HG03066 (cell line): ENCODE measurements at regions not wholly inside any gene's neighbourhood (a gene's known extent, or its start where the extent isn't known, plus 50 kb on each side); places are given as distances from the start of the nearest gene placed in this dataset.

ENCODE experiments used
- ATAC-seq: cut with Tn5 transposase; IDR thresholded peaks from one replicate; pipeline ENCODE4 v1.9.1; 2021; ENCODE audit warnings: low read depth; ENCODE audit not compliant: unreplicated experiment

- ATAC-seq = no peak
Measured at GRCh38 chr1:87938631-87939030, 610.0 kb downstream of the LMO4 start.

DNA sequence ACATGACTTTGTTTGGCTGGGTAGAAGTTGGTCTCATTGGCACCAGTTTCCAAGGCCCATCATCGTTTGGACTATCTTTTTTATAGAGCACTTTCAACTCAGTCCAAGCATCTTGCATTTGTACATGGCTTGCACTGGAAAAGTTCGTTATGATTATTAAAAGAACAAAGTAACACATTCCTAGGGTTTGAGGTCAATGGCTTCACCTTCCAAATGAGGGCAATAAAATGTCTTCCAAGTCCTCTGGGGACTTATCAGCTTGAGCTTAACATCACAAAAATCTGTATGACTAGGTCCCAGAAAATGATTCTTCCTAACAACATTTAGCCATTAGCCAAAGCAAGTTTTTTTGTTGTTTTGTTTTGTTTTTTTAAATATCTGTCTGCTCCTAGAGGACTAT is 610.8 kb downstream of the LMO4 start:
- ATAC-seq = no peak

GRCh38 chr1:87940421-87940820 is 611.7 kb downstream of the LMO4 start:
- ATAC-seq = no peak

DNA sequence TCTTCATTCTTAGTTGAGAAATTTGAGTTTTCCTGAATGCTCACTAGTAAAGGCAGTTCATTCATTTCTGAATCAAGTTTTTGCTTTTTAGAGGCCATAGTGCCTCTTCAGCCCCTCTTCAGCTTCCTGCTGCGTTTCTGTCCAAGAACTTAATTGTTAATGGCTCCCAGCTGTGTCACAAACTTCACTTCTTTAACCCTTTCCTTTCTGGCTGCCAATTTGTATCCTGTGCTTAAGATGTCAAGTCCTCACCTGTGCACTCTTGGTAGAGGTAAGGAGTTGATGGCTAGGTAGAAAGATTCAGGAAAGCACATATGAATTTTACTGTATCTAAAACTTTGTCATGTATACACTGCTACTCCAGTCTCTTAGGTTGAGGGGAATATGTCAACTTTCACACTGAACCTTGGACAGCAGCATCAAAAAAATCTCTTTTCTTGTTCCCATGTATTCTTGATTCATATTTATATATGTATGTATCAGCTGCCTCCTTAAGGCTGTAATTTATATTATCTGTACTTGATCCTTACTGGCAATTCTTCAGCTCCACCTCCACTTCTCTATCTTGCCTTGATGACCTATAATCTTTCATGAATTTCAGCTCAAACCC is 612.8 kb downstream of the LMO4 start:
- no peak for ATAC-seq

DNA sequence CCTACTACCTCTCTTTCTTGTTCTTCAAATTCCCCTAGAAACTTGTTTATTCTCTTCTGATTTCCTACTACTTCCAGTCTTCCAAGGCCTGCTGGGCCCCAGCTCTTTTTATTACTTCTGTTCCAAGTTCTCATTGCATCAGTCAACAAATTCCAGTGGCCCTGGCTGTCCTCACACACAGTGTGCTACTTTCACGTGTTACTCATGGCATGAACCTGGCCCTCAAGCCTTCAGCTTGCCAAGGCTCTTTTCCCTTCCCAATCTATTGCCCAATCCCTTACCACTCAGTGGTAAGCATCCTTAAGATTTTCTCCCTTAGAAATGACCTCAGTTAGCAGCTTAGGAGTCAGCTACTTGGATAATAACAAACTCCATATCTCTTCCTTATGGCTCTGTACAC is 613.5 kb downstream of the LMO4 start:
- ATAC-seq = no peak

DNA sequence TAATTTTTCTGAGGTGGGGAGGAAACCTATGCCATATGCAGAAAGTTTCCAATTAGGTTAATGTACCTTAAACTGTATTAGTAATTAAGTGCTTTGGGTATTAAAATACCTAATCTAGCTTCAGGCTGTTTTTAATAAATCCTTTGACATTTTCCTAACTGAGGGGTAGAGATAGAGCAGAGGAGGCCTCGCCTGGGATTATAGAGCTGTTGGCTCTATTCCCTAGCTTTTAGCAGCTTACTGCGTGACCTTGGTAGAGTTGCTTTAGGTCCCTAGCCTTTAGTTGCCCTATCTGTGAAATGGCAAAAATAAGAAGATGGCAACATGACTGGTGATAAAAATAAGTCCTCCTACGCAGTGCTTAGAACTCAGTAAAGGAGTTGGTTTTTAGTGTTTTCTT is 621.0 kb downstream of the LMO4 start:
- ATAC-seq = no peak

DNA sequence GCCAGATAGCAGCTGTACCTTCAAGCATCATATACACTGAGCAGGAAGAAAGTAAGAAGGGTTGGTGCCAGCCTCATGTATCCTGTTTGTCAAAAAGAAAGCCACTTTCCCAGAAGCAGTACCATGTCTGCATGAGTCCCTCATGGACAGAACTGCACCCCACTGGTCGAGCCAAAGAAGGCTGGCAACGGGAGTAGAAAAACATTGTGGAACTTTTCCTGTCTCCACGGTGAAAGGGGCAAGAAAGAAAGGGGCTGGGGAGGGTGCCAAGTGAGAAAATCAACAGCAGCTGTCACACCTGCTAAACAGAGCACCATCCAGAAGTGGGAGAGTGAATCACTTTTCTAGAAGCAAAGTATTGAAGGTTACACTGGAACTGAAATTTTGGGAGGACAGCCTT is 621.7 kb downstream of the LMO4 start:
- no peak for ATAC-seq

DNA sequence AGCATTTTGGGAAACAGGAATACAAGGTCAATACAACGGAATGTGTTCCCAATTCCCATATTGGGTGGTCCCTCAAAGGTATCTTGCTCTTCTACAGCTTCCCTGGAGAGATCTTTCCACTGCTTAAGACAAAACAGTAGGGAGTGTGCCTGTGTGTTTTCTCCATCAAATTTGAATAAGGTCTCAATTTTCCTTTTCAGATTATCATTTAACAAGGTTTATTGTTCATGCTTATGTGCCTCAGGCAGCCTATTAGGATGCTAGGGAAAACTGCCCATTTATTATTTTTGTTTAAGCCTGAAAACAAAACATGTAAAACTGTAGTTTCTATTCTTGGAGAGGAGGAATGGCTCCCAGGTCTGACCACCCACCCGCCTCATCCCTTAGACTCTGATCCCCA is 622.7 kb downstream of the LMO4 start:
- ATAC-seq = no peak

GRCh38 chr1:87951852-87952251 is 623.2 kb downstream of the LMO4 start:
- ATAC-seq = no peak

GRCh38 chr1:87953121-87953520 is 624.4 kb downstream of the LMO4 start:
- ATAC-seq = no peak

DNA sequence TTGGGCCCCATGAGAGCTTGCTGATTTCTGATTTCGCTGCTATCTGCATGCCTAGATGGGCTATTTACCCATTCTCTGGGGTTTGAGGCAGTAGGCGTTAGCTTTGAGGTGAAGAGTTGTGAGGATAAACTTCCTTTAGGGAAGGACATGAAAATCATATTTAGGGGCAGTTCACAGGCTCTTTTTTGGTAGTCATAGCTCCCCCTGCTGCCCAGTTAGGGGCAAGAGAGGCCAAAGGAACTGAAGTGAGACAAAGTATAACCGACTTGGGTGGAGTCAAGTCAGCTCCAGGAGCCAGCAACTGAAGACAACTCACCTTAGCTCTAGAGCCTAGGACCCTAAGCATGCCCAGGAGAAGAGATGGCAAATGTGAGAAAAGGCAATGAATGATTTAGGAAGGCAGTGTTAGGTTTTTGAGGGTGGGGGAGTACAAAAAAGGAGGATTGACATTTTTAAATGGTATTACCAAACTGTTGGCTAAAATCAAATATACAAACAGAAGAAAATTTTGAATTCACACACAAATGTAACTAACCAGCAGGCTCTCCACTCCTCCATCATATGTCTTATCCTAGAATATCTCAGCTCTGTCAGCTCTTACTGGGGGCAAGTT is 625.2 kb downstream of the LMO4 start:
- ATAC-seq = no peak

GRCh38 chr1:87955038-87955437 is 626.4 kb downstream of the LMO4 start:
- ATAC-seq = no peak

DNA sequence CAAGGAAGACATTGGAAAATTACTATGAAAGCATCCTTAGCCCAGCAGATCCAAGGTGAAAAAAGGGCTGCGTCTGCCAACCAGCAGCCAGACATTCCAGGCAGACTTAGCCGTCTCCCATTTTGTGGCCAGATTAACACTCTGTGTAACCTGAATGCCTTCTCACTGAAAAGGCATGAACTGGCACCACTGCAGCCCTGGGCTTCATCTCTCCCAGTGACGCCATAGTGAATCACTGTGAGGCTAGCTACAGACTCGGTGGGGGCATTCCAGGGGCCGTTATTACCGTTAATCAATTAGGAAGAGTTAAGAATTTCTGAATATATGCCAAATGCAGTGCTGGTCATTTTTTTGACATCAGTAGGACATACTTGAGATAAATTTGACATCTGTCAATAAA is 627.4 kb downstream of the LMO4 start:
- ATAC-seq = no peak

GRCh38 chr1:87956750-87957149 is 628.1 kb downstream of the LMO4 start:
- ATAC-seq = no peak

DNA sequence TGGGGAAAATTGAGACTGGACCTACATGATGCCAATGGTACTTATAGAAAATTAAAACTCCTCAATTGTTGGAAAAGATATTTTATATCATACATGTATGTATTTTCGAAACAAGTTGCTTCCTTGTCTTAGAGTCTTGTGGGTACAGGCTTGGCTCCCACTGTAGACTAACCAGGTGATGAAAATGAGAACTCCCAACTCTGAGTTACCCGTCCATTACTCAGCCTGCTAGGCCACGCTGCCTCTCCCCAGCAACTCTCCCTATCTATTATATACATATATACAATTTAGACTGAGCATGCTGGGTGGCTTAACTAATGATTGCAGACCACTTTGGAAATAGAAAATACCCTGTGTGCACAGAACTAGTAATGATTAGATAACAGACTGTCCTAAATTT is 628.7 kb downstream of the LMO4 start:
- ATAC-seq = no peak

GRCh38 chr1:87958201-87958600 is 629.5 kb downstream of the LMO4 start:
- ATAC-seq = no peak

GRCh38 chr1:87958716-87959115 is 630.0 kb downstream of the LMO4 start:
- ATAC-seq = no peak

GRCh38 chr1:87959236-87959635 is 630.6 kb downstream of the LMO4 start:
- ATAC-seq = no peak

GRCh38 chr1:87961992-87962391 is 633.3 kb downstream of the LMO4 start:
- no peak for ATAC-seq

GRCh38 chr1:87963556-87963955 is 634.9 kb downstream of the LMO4 start:
- no peak for ATAC-seq

DNA sequence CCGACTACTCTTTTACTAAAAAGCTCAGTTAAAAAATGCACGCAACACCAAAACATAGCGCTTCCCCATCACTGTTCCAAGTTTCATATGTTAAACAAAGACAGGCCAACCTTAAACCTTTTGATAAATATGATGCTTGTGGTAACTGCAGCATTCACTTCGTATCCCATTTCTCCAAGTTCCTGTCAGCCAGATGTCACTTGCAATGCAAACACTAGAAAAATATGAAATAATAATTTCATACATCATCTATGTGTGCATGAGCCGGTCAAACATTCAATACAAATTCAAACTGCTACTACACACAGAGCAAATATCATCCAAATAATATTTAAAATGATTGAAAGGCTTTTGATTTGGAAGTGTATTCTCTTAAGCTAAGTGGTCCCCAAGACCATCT is 636.5 kb downstream of the LMO4 start:
- ATAC-seq = no peak

- no peak for ATAC-seq
Measured at GRCh38 chr1:87968197-87968955, 639.7 kb downstream of the LMO4 start.
